Neuron (in vitro differentiated cells): ENCODE measurements at regions not wholly inside any gene's neighbourhood (a gene's known extent, or its start where the extent isn't known, plus 50 kb on each side); places are given as distances from the start of the nearest gene placed in this dataset.

Experiments
- H2AFZ ChIP-seq: one replicate; pipeline ENCODE4 v1.6.1; 2013; ENCODE audit warnings: low read depth, mild to moderate bottlenecking, inconsistent platforms, low read length, moderate library complexity
- H3K27me3 ChIP-seq: one replicate; pipeline ENCODE4 v1.6.1; 2013; ENCODE audit warnings: low read length; ENCODE audit not compliant: insufficient read depth
- H3K36me3 ChIP-seq: one replicate; pipeline ENCODE4 v1.6.1; 2013; ENCODE audit warnings: low read length; ENCODE audit not compliant: insufficient read depth
- H3K4me1 ChIP-seq: one replicate; pipeline ENCODE4 v1.6.1; 2013; ENCODE audit warnings: low read length; ENCODE audit not compliant: insufficient read depth
- H3K4me3 ChIP-seq: 2 replicates; pipeline ENCODE4 v1.5.1; 2013; ENCODE audit warnings: mild to moderate bottlenecking, low read length, moderate library complexity
- H3K9me3 ChIP-seq: one replicate; pipeline ENCODE4 v1.6.1; 2013; ENCODE audit warnings: low read length

DNA sequence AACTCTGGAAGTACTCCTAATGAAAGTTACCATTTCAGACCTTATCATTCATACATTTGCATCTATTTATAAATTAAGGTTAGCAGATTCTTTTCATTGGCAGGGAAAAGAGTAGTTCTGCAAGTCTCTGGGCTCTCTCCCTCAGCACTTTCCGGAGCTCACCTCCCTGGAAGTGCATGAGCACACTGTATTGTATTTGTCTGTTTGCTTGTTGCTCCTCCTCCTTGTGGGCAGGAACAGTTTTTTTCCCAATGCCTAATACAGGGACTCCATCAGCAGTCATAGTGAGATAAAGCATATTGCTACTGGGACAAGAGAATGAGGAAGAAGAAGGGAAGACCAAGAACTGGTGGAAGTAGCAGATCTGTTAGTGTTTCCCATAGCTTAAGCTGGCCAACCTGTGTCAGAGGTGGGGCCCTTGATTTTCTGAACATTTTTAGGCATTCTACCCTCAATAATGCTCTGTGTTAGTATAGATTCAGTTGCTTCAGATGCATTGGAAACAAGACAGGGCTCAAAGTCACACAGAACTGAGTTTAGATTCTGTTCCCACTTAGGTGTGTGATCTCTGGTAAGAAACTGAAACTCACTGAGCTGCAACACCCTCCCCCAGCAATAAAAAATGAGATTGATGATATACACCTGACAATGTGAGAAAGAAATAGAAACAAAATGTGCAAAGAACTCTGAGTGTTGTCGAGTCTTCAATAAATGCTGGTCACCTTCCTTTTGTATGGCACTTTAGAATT is 407.8 kb downstream of the TUSC7 start:
- Histone ChIP-seq H3K27me3 (no peaks in the 10 kb centered on the region), H3K36me3 (no peaks in the 10 kb centered on the region), H3K4me1 (no peaks in the 10 kb centered on the region), H2AFZ (no peak overlapping the region), H3K9me3 (no peaks in the 10 kb centered on the region), H3K4me3 (no peak overlapping the region)

DNA sequence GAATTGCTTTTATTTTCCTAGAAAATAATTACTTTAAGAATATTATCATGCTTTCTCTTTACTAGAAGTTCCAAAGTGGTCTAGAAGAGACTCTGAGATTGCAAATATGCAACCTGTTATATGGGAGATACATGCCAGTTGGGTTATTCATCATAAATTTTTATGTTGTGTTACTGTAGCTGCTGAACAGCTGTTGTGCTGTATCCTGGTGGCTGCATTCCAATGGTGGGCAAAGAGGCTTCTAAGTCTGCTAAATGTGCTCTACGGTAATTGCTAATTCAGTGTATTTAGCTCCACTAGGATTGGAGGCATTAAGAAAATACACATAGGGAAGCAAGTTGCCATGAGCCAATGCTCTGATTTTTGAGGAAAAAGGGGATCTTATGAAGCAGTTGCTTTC is 409.0 kb downstream of the TUSC7 start:
- no peaks in the 10 kb centered on the region for H3K27me3 ChIP-seq
- no peak overlapping the region for H2AFZ ChIP-seq
- H3K4me3 ChIP-seq, result no peak overlapping the region
- no peaks in the 10 kb centered on the region for H3K36me3 ChIP-seq
- H3K4me1 ChIP-seq, result peaks cover 6% of the 10 kb centered on the region
- H3K9me3 ChIP-seq, result no peaks in the 10 kb centered on the region

DNA sequence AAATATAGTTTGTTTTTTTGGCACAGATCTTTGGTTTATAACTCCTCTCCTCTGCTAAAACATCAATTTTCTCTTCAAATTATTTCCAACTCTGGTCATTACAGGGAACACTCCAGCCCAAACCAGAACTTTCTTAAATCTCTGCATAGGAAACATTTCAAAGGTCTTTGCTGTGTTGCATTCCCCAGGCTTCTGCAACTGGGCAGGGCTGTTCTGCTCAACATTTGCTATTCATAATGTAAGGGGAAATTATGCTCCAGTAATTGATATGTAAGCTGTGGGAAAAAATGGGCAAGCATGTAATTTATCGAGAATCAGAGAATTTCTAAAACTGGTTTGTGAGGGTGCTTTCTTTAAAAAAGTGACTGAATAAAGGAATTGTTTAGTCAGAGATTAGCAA is 410.4 kb downstream of the TUSC7 start:
- no peaks in the 10 kb centered on the region for H3K36me3 ChIP-seq
- peaks cover 7% of the 10 kb centered on the region for H3K4me1 ChIP-seq
- no peak overlapping the region for H3K4me3 ChIP-seq
- H2AFZ ChIP-seq, result no peak overlapping the region
- no peaks in the 10 kb centered on the region for H3K27me3 ChIP-seq
- no peaks in the 10 kb centered on the region for H3K9me3 ChIP-seq

DNA sequence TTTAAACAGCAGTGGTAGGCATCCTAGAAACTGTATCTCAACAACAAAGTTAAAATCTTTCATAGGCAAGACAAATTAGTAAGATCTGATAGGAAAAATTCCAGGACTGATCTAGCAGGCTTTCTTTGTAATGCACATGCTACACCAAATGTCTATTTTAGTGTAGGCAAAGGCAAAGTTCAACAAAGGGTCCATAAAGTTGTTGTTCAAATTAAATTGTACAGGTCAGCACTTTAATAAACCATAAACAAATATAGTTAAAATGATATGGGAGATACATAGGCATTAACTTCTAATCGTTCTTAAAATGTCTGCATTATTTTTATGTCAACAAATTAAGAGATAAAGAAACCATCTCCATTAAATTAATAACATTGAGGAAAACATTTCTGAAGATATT is 413.0 kb downstream of the TUSC7 start:
- Histone ChIP-seq H3K4me3 (no peak overlapping the region), H3K27me3 (no peaks in the 10 kb centered on the region), H3K9me3 (no peaks in the 10 kb centered on the region), H2AFZ (no peak overlapping the region), H3K4me1 (peaks cover 7% of the 10 kb centered on the region), H3K36me3 (no peaks in the 10 kb centered on the region)

DNA sequence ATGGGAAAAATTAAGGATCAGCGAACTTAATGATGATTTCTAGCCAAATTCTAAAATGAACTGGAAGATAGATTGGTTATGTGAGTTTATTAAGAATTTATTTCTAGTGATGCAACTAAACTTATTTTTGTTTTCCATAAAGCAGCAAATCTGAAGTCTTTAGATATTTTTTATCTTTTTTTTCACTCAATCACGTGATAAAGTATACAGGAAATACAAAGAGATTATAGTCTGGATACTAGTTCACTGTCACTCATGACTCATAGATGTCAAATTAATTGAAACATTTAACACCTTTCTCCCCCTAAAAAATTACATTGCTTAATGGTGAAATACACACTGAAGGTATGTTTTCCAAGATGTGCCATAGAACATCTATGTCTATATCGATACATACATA is 416.9 kb downstream of the TUSC7 start:
- Histone ChIP-seq H3K36me3 (no peaks in the 10 kb centered on the region), H2AFZ (no peak overlapping the region), H3K4me3 (no peak overlapping the region), H3K9me3 (no peaks in the 10 kb centered on the region), H3K27me3 (no peaks in the 10 kb centered on the region), H3K4me1 (peaks cover 7% of the 10 kb centered on the region)

DNA sequence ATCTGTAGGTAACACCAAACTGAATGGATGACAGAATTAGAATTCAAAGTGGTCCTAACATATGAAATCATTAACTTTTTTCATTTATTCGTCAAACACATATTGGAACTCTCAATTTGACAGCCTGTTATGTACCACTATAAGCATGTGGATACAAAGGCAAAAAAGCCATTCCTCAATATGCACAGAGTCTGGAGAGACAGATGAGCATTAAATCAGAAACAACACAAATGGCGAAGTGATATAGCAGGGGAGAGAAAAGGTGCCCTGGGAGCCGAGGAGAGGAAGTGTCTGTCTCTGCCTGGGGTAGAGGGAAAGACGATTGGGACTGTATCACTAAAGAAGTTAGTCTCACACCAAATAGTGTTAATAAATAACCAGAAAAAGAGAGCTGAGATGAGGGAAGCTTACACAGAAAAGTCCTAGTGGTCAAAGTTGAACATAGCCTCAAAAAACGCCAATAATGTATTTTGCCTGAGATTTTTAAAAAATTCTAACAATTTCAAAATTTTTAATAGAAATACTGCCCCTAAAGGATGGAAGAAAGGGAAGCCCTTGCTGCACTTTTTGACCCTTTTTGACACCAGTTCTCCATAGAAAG is 417.5 kb downstream of the TUSC7 start:
- no peaks in the 10 kb centered on the region for H3K9me3 ChIP-seq
- peaks cover 7% of the 10 kb centered on the region for H3K4me1 ChIP-seq
- no peak overlapping the region for H2AFZ ChIP-seq
- H3K4me3 ChIP-seq, result no peak overlapping the region
- H3K36me3 ChIP-seq, result no peaks in the 10 kb centered on the region
- no peaks in the 10 kb centered on the region for H3K27me3 ChIP-seq

DNA sequence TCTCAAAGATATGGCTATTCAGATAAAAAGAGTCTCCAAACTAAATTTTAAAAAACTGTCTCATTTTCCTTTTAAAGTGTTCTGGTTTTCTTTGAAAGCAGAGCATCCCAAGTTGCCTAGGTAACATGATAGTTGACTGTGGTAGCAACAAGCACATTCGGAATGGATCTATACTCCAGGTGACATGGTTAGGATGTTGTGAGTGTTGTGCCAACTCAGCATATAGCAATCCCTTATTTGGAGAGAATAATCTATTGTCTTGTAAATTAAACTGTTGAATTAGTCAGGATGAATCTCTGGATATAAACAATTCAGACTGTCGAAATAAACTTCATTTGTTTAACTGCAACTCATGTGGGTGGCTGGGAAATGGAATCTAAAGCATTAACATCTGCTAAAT is 418.6 kb downstream of the TUSC7 start:
- Histone ChIP-seq H2AFZ (no peak overlapping the region), H3K4me3 (no peak overlapping the region), H3K9me3 (no peaks in the 10 kb centered on the region), H3K36me3 (no peaks in the 10 kb centered on the region), H3K27me3 (no peaks in the 10 kb centered on the region), H3K4me1 (peaks cover 6% of the 10 kb centered on the region)

DNA sequence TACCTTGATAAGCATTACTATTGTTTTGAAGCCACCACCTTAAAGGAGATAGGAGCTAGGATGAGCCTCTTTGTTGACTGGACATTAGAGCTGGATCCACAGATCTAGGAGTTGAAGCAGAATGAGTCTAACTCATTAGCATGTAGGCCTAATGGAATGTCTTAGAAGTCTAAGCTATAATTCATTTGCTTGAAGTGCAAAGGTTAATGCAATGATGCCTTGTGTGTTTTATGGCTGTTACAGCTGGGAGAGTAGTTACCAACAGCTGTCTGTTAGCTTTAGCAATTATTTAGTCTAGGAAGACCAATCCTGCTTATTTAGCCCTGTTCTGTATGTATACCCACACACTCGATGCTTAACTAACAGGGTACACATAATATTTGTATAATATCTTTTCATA is 419.3 kb downstream of the TUSC7 start:
- H3K36me3 ChIP-seq, result no peaks in the 10 kb centered on the region
- no peak overlapping the region for H3K4me3 ChIP-seq
- no peaks in the 10 kb centered on the region for H3K4me1 ChIP-seq
- no peaks in the 10 kb centered on the region for H3K9me3 ChIP-seq
- no peak overlapping the region for H2AFZ ChIP-seq
- no peaks in the 10 kb centered on the region for H3K27me3 ChIP-seq

DNA sequence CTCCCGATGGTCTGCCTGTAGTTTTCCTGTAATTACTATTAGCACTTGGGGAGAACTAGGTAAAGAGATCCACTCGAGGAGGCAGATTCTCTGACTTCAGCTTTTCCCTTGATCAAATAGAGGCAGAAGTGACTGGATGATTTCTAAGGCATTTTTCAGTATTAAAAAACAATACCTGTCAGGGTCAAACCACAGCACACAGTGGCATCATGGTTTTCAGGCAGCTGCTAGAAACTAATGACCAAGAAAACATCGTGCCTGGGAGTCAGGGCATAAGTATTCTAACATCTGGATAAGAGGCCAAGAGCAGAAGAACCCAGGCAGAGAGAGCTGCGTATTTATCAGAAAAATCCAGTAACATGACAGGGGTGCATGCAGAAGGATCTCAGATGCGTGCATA is 419.9 kb downstream of the TUSC7 start:
- Histone ChIP-seq H3K4me3 (no peak overlapping the region), H3K4me1 (peaks cover 2% of the 10 kb centered on the region), H3K27me3 (no peaks in the 10 kb centered on the region), H2AFZ (no peak overlapping the region), H3K9me3 (no peaks in the 10 kb centered on the region), H3K36me3 (no peaks in the 10 kb centered on the region)

DNA sequence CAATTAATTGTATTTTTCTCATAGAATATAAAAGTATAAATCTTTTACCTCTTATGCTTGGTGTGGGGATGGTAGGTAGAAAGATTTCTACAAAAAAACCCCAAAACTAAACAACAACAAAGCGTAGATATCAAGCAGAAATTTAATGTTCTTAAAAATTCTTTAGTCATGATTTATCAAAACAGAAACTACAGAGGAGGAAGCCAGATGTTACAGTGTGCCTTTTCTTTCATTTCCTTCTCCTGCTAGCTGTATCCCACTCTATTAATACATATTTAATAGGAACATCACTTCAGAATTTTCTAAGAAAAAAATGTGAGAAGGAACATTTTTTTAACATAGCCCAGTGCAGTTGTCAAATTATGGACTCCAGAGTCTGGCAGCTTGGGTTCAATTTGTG is 420.6 kb downstream of the TUSC7 start:
- no peak overlapping the region for H3K4me3 ChIP-seq
- peaks cover 8% of the 10 kb centered on the region for H3K4me1 ChIP-seq

DNA sequence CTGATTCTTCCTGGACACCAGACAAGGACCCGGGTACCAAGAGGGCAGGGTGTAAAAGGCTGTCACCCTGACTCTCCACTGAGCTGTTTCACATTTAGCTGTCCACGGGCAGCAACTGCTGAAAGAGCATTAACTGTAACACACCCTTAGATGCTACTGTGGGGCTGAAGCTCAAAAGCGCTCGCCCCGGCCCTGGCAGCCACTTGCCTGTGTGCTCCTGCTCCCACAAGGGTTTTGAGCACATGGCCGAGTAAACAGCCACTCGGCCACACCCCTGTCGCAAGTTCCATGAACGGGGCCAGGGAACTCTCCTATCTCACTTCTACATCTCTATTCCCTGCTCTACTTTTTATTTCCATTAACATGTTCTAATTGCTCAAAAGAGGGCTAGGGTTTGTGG is 421.7 kb downstream of the TUSC7 start:
- peaks cover 18% of the 10 kb centered on the region for H3K4me1 ChIP-seq

More for the DNA sequence above, 420.6 kb downstream of the TUSC7 start:
- Histone ChIP-seq H3K9me3 (no peaks in the 10 kb centered on the region), H3K27me3 (no peaks in the 10 kb centered on the region), H2AFZ (no peak overlapping the region), H3K36me3 (no peaks in the 10 kb centered on the region)

DNA sequence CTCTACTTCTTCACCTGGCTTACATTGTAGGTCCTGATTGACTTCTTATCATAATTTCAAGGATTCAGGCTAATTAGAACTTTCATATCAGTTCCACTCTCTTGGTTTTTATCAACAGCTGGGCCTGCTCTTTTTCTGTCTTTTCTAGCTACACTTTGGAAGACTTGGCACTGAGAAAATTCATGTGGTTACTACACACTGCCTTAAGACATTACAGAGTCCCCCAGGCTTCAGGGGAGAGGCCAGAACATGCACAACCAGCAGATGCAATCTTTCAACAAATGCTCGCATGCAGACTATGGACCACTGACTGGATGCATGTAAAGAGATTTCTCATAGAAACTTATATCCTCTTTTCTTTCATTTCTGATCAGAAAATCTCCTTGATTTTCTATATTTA is 423.5 kb downstream of the TUSC7 start:
- Histone ChIP-seq H3K9me3 (no peaks in the 10 kb centered on the region), H3K4me3 (no peak overlapping the region), H3K36me3 (no peaks in the 10 kb centered on the region), H2AFZ (no peak overlapping the region), H3K27me3 (no peaks in the 10 kb centered on the region), H3K4me1 (peaks cover 34% of the 10 kb centered on the region)

More for the DNA sequence above, 421.7 kb downstream of the TUSC7 start:
- Histone ChIP-seq H2AFZ (no peak overlapping the region), H3K4me3 (no peak overlapping the region), H3K36me3 (no peaks in the 10 kb centered on the region), H3K27me3 (no peaks in the 10 kb centered on the region), H3K9me3 (no peaks in the 10 kb centered on the region)

DNA sequence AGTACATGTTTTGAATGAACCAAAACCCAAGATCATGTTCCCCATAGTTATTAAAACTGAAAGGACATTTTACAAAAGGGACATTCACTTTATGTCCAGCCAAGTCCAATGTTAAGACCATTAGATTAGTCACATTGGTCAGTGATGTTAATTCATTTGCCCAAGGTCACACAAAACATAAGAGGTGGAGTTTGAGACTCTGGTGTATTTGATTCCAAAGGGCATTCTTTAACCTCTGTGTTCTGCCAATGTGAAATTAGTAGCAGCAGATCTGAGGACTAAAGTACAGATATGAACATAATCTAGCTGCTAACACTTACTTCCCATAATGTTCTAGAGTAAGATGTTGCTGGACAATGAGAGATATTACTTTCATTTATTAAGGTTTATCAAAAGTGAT is 425.6 kb downstream of the TUSC7 start:
- H3K9me3 ChIP-seq, result no peaks in the 10 kb centered on the region
- H3K27me3 ChIP-seq, result no peaks in the 10 kb centered on the region
- H3K36me3 ChIP-seq, result no peaks in the 10 kb centered on the region
- peaks cover 36% of the 10 kb centered on the region for H3K4me1 ChIP-seq
- no peak overlapping the region for H3K4me3 ChIP-seq
- no peak overlapping the region for H2AFZ ChIP-seq

DNA sequence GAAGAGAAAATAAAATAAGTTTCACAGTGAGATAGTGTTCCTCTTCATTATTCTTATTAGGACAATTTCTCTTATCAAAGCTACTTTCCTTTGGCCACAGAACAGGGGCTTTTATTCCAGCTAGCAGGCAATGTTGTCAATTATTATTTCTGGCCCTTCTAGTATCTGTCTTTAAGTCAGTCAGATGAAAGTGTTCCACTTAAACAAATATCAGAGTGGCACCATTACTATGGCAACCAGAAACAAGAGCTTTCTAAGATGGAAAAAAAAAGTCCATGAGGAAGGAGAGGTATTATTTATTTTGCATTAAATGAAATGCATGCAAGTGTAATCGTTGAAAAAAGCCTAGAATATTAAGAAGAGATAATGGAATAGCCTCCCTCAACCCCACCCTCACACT is 426.4 kb downstream of the TUSC7 start:
- no peak overlapping the region for H2AFZ ChIP-seq
- no peaks in the 10 kb centered on the region for H3K9me3 ChIP-seq
- no peaks in the 10 kb centered on the region for H3K36me3 ChIP-seq
- H3K27me3 ChIP-seq, result no peaks in the 10 kb centered on the region
- no peak overlapping the region for H3K4me3 ChIP-seq
- H3K4me1 ChIP-seq, result peaks cover 36% of the 10 kb centered on the region
